Kidney epithelial cell (primary cell): ENCODE measurements at regions not wholly inside any gene's neighbourhood (a gene's known extent, or its start where the extent isn't known, plus 50 kb on each side); places are given as distances from the start of the nearest gene placed in this dataset.

Source experiments
- DNase-seq: peaks from one replicate; pipeline ENCODE4 v3.0.0-alpha.2; 2010; ENCODE audit warnings: low read depth
- H3K27me3 ChIP-seq: 2 replicates; pipeline ENCODE4 v1.6.0; 2011; ENCODE audit warnings: low read length; ENCODE audit not compliant: control insufficient read depth, insufficient read depth
- H3K36me3 ChIP-seq: 2 replicates; pipeline ENCODE4 v1.5.1; 2011; ENCODE audit warnings: low read length; ENCODE audit not compliant: control insufficient read depth, insufficient read depth
- H3K4me3 ChIP-seq: 2 replicates; pipeline ENCODE4 v1.5.1; 2011; ENCODE audit warnings: low read depth, mild to moderate bottlenecking, control low read depth, low read length
- TF ChIP-seq, protein P1 (sequence below): IDR thresholded peaks from 2 replicates; pipeline ENCODE4 v1.5.1; 2011; ENCODE audit warnings: mild to moderate bottlenecking, moderate library complexity, low read length, control low read depth, inconsistent platforms; ENCODE audit not compliant: insufficient read depth, poor library complexity, severe bottlenecking

DNA sequence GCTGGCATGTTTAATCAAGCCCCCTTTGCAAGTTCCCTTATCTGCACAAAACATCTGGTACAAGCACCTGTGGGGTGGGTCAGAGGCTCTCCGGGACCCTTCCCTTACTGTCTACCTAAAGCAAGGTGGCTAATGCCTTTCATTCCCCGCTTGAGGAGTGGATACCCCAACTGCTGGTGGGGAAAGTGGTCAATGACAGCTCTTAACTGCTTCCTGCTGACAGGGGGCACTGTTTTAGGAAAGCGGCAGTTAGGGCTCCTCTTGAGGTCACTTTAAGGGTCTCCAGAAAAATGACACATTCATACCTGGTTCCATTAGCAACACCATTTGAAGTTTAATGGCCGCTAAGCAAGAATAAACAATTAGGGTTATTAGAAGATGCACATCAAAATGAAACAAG is 761.8 kb upstream of the PHF14 start:
- no peak for DNase-seq
- TF ChIP-seq, protein P1, sequence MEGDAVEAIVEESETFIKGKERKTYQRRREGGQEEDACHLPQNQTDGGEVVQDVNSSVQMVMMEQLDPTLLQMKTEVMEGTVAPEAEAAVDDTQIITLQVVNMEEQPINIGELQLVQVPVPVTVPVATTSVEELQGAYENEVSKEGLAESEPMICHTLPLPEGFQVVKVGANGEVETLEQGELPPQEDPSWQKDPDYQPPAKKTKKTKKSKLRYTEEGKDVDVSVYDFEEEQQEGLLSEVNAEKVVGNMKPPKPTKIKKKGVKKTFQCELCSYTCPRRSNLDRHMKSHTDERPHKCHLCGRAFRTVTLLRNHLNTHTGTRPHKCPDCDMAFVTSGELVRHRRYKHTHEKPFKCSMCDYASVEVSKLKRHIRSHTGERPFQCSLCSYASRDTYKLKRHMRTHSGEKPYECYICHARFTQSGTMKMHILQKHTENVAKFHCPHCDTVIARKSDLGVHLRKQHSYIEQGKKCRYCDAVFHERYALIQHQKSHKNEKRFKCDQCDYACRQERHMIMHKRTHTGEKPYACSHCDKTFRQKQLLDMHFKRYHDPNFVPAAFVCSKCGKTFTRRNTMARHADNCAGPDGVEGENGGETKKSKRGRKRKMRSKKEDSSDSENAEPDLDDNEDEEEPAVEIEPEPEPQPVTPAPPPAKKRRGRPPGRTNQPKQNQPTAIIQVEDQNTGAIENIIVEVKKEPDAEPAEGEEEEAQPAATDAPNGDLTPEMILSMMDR = no peak
- Histone ChIP-seq H3K27me3 (no peaks in the 10 kb centered on the region), H3K36me3 (no peaks in the 10 kb centered on the region), H3K4me3 (no peak overlapping the region)

DNA sequence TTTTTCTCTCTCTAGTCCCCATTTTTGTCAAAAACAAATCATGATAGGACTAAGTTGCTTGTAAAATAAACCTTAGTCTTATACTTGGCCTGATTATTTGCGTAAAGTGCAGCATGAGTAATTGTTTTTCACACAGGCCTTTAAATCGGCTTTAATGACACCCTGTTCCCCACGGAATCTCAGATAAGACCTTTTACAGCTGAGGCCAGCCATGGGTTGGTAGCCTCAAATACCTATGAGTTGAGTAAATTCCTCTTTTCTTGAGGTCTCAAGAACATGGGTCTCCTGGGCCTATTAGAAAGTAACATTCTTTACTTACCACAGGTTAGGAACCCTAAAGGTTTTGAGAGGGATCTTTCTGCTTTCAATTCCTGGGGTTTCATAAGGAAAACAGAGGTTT is 761.0 kb upstream of the PHF14 start:
- Histone ChIP-seq H3K27me3 (no peaks in the 10 kb centered on the region), H3K36me3 (no peaks in the 10 kb centered on the region), H3K4me3 (no peak overlapping the region)
- TF ChIP-seq, protein P1 = no peak
- no peak for DNase-seq

DNA sequence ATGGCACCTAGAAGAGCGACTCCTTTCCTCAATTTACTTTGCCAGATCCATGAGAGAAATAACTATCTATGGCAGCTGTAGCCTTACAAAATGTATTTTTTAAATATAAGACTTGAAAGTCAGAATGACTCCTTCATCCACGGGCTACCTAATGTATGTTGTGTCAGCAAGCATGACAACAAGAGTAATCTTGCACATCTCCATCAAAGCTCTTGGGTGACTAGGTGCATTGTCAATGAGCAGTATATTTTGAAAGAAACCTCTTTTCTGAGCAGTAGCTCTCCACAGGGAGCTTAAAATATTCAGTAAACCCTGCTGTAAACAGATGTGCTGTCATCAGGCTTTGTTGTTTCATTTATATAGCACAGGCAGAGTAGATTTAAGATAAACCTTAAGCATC is 757.2 kb upstream of the PHF14 start:
- TF ChIP-seq, protein P1 = no peak
- Histone ChIP-seq H3K4me3 (no peak overlapping the region), H3K27me3 (no peaks in the 10 kb centered on the region), H3K36me3 (no peaks in the 10 kb centered on the region)
- no peak for DNase-seq

DNA sequence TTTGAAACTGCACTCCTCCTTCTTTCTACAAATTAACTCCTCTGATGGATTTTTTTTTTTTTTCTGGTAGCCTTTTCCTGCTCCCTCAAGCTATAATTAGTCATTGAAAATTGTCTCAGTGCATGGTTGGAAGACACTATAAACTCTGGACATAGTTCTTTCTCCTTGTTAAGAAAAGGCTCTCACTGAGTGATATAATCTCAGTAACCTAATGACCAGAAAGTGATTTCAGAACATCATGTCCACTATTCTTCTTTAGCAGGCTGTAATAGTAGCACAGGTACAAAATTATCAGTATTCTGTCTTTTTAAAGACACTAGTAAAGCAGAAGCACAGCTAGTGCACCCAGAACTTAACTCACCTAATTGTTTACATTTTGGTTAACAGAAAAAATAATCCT is 752.6 kb upstream of the PHF14 start:
- TF ChIP-seq, protein P1 = no peak
- no peaks in the 10 kb centered on the region for H3K27me3 ChIP-seq
- no peak overlapping the region for H3K4me3 ChIP-seq
- DNase-seq = no peak
- no peaks in the 10 kb centered on the region for H3K36me3 ChIP-seq

DNA sequence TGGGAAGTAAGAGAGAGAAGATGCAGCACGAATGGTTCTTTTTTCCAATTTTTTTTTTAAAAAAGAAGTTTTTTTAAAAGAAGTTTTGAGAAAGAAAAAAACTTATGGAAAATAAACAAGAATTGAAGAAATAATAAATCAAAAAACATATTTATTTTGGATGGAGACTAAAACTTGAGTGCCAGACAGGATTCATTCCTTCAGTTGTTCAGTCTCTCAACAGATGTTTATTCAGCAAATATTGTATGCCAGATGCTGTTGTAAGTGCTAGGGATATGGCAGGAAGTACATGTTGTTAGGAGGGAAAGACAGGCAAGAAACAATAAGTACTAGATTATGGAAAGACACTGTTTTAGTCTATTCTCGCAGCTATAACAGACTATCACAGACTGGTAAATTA is 750.7 kb upstream of the PHF14 start:
- no peak for DNase-seq
- no peaks in the 10 kb centered on the region for H3K36me3 ChIP-seq
- TF ChIP-seq, protein P1 = no peak
- no peak overlapping the region for H3K4me3 ChIP-seq
- H3K27me3 ChIP-seq = no peaks in the 10 kb centered on the region

DNA sequence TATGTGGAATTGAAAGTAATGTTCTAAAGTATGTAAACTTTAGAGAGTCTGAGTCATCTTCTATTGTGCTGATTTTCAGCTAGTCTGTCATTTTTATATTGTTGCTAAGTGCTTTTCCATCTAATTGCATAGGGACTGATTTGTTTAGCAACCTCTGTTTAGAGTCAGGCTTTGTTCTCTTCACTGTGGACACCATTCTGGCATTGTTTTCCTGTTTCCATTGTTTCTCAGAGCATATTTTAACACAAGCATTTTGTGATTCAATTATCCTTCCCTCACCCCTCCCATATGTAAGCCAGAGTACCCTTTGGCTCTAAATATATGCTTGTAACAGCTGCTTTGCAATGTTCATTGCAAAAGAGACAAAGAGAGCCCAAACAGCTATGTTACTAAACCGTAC is 748.4 kb upstream of the PHF14 start:
- Histone ChIP-seq H3K36me3 (no peaks in the 10 kb centered on the region), H3K4me3 (no peak overlapping the region), H3K27me3 (no peaks in the 10 kb centered on the region)
- no peak for DNase-seq
- TF ChIP-seq, protein P1 = no peak
